H9 (cell line): ENCODE measurements at regions not wholly inside any gene's neighbourhood (a gene's known extent, or its start where the extent isn't known, plus 50 kb on each side); places are given as distances from the start of the nearest gene placed in this dataset.

Experiments used
- DNase-seq: peaks from one replicate; pipeline ENCODE4 v3.0.0-alpha.2; 2017
- H2AFZ ChIP-seq: one replicate; pipeline ENCODE4 v1.6.1; 2013; ENCODE audit warnings: mild to moderate bottlenecking, low read length, control low read depth, moderate library complexity
- H2AK5ac ChIP-seq: 2 replicates; pipeline ENCODE4 v1.6.1; 2013; ENCODE audit warnings: low read length, control low read depth, mixed read lengths; ENCODE audit not compliant: insufficient read length
- H2BK120ac ChIP-seq: one replicate; pipeline ENCODE4 v1.6.1; 2013; ENCODE audit warnings: low read depth, mild to moderate bottlenecking, low read length, control low read depth, inconsistent platforms; ENCODE audit not compliant: poor library complexity, severe bottlenecking
- H2BK12ac ChIP-seq: 2 replicates; pipeline ENCODE4 v1.6.1; 2013; ENCODE audit warnings: low read length, control low read depth, mixed read lengths, low read depth; ENCODE audit not compliant: insufficient read length
- H2BK15ac ChIP-seq: 2 replicates; pipeline ENCODE4 v1.6.1; 2013; ENCODE audit warnings: low read depth, low read length, control low read depth
- H2BK20ac ChIP-seq: one replicate; pipeline ENCODE4 v1.6.1; 2013; ENCODE audit warnings: low read depth, mild to moderate bottlenecking, low read length, control low read depth, inconsistent platforms; ENCODE audit not compliant: poor library complexity, severe bottlenecking
- H2BK5ac ChIP-seq: 2 replicates; pipeline ENCODE4 v1.6.1; 2013; ENCODE audit warnings: low read length, control low read depth, mixed read lengths; ENCODE audit not compliant: insufficient read length
- H3K14ac ChIP-seq: 2 replicates; pipeline ENCODE4 v1.6.1; 2013; ENCODE audit warnings: low read length, control low read depth; ENCODE audit not compliant: insufficient read depth
- H3K18ac ChIP-seq: 2 replicates; pipeline ENCODE4 v1.6.1; 2013; ENCODE audit warnings: low read depth, mild to moderate bottlenecking, mixed read lengths, low read length, control low read depth; ENCODE audit not compliant: insufficient read length
- H3K23ac ChIP-seq: 2 replicates; pipeline ENCODE4 v1.6.1; 2013; ENCODE audit warnings: low read length, control low read depth, mixed read lengths, low read depth; ENCODE audit not compliant: insufficient read length
- H3K23me2 ChIP-seq: 2 replicates; pipeline ENCODE4 v1.6.1; 2013; ENCODE audit warnings: low read depth, mild to moderate bottlenecking, mixed read lengths, low read length, control low read depth; ENCODE audit not compliant: insufficient read length, poor library complexity, severe bottlenecking
- H3K27ac ChIP-seq: 2 replicates; pipeline ENCODE4 v1.5.1; 2013; ENCODE audit warnings: low read length, control low read depth, mixed read lengths, low read depth; ENCODE audit not compliant: insufficient read length
- H3K27me3 ChIP-seq: 2 replicates; pipeline ENCODE4 v1.6.1; 2013; ENCODE audit warnings: low read length, control low read depth, inconsistent platforms; ENCODE audit not compliant: insufficient read depth
- H3K4ac ChIP-seq: 2 replicates; pipeline ENCODE4 v1.6.1; 2013; ENCODE audit warnings: low read depth, mild to moderate bottlenecking, control low read depth, inconsistent platforms, low read length, moderate library complexity
- H3K4me1 ChIP-seq: 2 replicates; pipeline ENCODE4 v1.6.1; 2013; ENCODE audit warnings: low read length, control low read depth, inconsistent platforms; ENCODE audit not compliant: insufficient read depth
- H3K4me2 ChIP-seq: 2 replicates; pipeline ENCODE4 v1.6.1; 2013; ENCODE audit warnings: low read length, control low read depth, mixed read lengths; ENCODE audit not compliant: insufficient read length, insufficient read depth
- H3K56ac ChIP-seq: 2 replicates; pipeline ENCODE4 v1.6.1; 2013; ENCODE audit warnings: low read depth, mild to moderate bottlenecking, mixed read lengths, low read length, control low read depth; ENCODE audit not compliant: insufficient read length
- H3K79me1 ChIP-seq: 2 replicates; pipeline ENCODE4 v1.6.1; 2013; ENCODE audit warnings: low read depth, mild to moderate bottlenecking, moderate library complexity, low read length, control low read depth, inconsistent platforms; ENCODE audit not compliant: insufficient read depth, poor library complexity, severe bottlenecking
- H3K79me2 ChIP-seq: 2 replicates; pipeline ENCODE4 v1.6.1; 2013; ENCODE audit warnings: low read length, control low read depth, inconsistent platforms; ENCODE audit not compliant: insufficient read depth
- H3K9ac ChIP-seq: 2 replicates; pipeline ENCODE4 v1.6.1; 2013; ENCODE audit warnings: low read length, control low read depth, mixed read lengths; ENCODE audit not compliant: insufficient read length; ENCODE audit errors: extremely low read depth
- H3K9me3 ChIP-seq: one replicate; pipeline ENCODE4 v1.6.1; 2013; ENCODE audit warnings: low read depth, low read length, inconsistent platforms; ENCODE audit not compliant: control insufficient read depth
- H3T11ph ChIP-seq: one replicate; pipeline ENCODE4 v1.6.1; 2013; ENCODE audit warnings: mild to moderate bottlenecking, low read length, control low read depth, inconsistent platforms
- H4K20me1 ChIP-seq: one replicate; pipeline ENCODE4 v1.6.1; 2013; ENCODE audit not compliant: control insufficient read depth, insufficient read length, insufficient read depth
- H4K5ac ChIP-seq: 2 replicates; pipeline ENCODE4 v1.6.1; 2013; ENCODE audit warnings: low read depth, mild to moderate bottlenecking, mixed read lengths, low read length, control low read depth; ENCODE audit not compliant: insufficient read length
- H4K8ac ChIP-seq: replicated peaks from 2 replicates; pipeline ENCODE4 v1.6.1; 2013; ENCODE audit warnings: low read length, control low read depth, mixed read lengths, low read depth; ENCODE audit not compliant: insufficient read length
- H4K91ac ChIP-seq: 2 replicates; pipeline ENCODE4 v1.6.1; 2013; ENCODE audit warnings: low read depth, mild to moderate bottlenecking, moderate library complexity, mixed read lengths, low read length, control low read depth; ENCODE audit not compliant: insufficient read length
- H3K27ac Mint-ChIP-seq, 3 experiments: 2 replicates in 2 of 3; 3 replicates in 1 of 3; pipeline ENCODE4 v1.8.0; 2020 to 2021; ENCODE audit warnings: mixed read lengths in 3 of 3, mild to moderate bottlenecking in 1 of 3, moderate library complexity in 1 of 3
- H3K27me3 Mint-ChIP-seq: 2 replicates; pipeline ENCODE4 v1.8.0; 2021; ENCODE audit warnings: low read depth, mild to moderate bottlenecking, moderate library complexity, mixed read lengths
- H3K36me3 Mint-ChIP-seq, 3 experiments: 2 replicates in 2 of 3; 3 replicates in 1 of 3; pipeline ENCODE4 v1.8.0; 2020 to 2021; ENCODE audit warnings: low read depth in 3 of 3, mixed read lengths in 3 of 3; ENCODE audit not compliant: insufficient read depth in 1 of 3
- H3K4me1 Mint-ChIP-seq, 2 experiments: 2 replicates each; pipeline ENCODE4 v1.8.0; 2020; ENCODE audit warnings: mixed read lengths in 2 of 2
- H3K4me3 Mint-ChIP-seq, 2 experiments: 2 replicates in 1 of 2; 3 replicates in 1 of 2; pipeline ENCODE4 v1.8.0; 2020 to 2021; ENCODE audit warnings: mild to moderate bottlenecking in 2 of 2, mixed read lengths in 2 of 2, moderate library complexity in 1 of 2
- H3K9me3 Mint-ChIP-seq, 2 experiments: 2 replicates in 1 of 2; 3 replicates in 1 of 2; pipeline ENCODE4 v1.8.0; 2020; ENCODE audit warnings: mild to moderate bottlenecking in 2 of 2, mixed read lengths in 2 of 2, moderate library complexity in 1 of 2
- CTCF ChIP-seq: fragments of 200-600 bp; sonication (generic); conservative IDR thresholded peaks from 3 replicates; pipeline ENCODE4 v1.8.0; 2021; ENCODE audit warnings: antibody characterized with exemption, mild to moderate bottlenecking
- WGBS: extraction: QIAGEN DNeasy Blood & Tissue Kit; methylation state at CpG from one replicate; pipeline ENCODE4 v1.1.7; 2013; ENCODE audit warnings: missing lambda C conversion rate, low lambda C conversion rate, mixed read lengths; ENCODE audit not compliant: insufficient read length; ENCODE audit errors: extremely low coverage; 5-methylcytosine and 5-hydroxymethylcytosine counted together

- no peak overlapping the region for H2BK20ac ChIP-seq
- no peak overlapping the region for H2BK15ac ChIP-seq
- no CpG with 5 or more reads among the region's 5 CpGs for WGBS
Measured at GRCh38 chr10:129309565-129309964, 157.5 kb upstream of the MGMT start.

More at GRCh38 chr10:129309565-129309964, 157.5 kb upstream of the MGMT start:
- Histone ChIP-seq H3K79me2 (no peaks in the 10 kb centered on the region), H2BK120ac (no peak overlapping the region), H3K9ac (no peak overlapping the region), H4K8ac (no peak overlapping the region), H3K27me3 (no peaks in the 10 kb centered on the region), H4K20me1 (no peaks in the 10 kb centered on the region), H2AFZ (no peak overlapping the region), H3K4me2 (no peak overlapping the region), H2BK12ac (no peak overlapping the region), H3T11ph (no peak overlapping the region), H3K23me2 (no peaks in the 10 kb centered on the region), H3K79me1 (no peaks in the 10 kb centered on the region), H3K4ac (no peak overlapping the region), H4K5ac (no peak overlapping the region), H3K18ac (no peak overlapping the region), H3K9me3 (no peaks in the 10 kb centered on the region), H2AK5ac (no peak overlapping the region), H3K14ac (no peak overlapping the region), H3K23ac (no peak overlapping the region), H2BK5ac (no peak overlapping the region), H3K56ac (no peak overlapping the region), H3K27ac (no peak overlapping the region), H4K91ac (no peak overlapping the region), H3K4me1 (no peaks in the 10 kb centered on the region)
- no peaks in the 10 kb centered on the region for H3K36me3 Mint-ChIP-seq
- H3K9me3 Mint-ChIP-seq: peaks cover 0 to 3% of the 10 kb centered on the region in 2 experiments; a peak in 1 of 5 replicates
- H3K4me3 Mint-ChIP-seq: no peak overlapping the region
- DNase-seq: no peak
- no peaks in the 10 kb centered on the region; a peak in 1 of 4 replicates for H3K4me1 Mint-ChIP-seq
- no peaks in the 10 kb centered on the region; the same call in 1 of the 2 replicates for H3K27me3 Mint-ChIP-seq
- no peak overlapping the region for H3K27ac Mint-ChIP-seq
- no peak for TF ChIP-seq CTCF
